ENCODE measurements at regions not wholly inside any gene's neighbourhood (a gene's known extent, or its start where the extent isn't known, plus 50 kb on each side); places are given as distances from the start of the nearest gene placed in this dataset.

- Histone ChIP-seq H3K27me3 (no peaks in the 10 kb centered on the region), H3K9me3 (peaks cover 2% of the 10 kb centered on the region; the same call in 1 of the 2 replicates), H3K36me3 (peaks cover 5% of the 10 kb centered on the region; the same call in 1 of the 2 replicates), H3K4me3 (no peak overlapping the region)
- DNase-seq: no peak
These were observed 521.7 kb upstream of the SPHKAP start for GRCh38 chr2:228703152-228703551.

GRCh38 chr2:228701506-228701905 is 520.0 kb upstream of the SPHKAP start:
- Histone ChIP-seq H3K4me3 (no peak overlapping the region), H3K36me3 (peaks cover 5% of the 10 kb centered on the region; the same call in 1 of the 2 replicates), H3K27me3 (no peaks in the 10 kb centered on the region), H3K9me3 (peaks cover 2% of the 10 kb centered on the region; the same call in 1 of the 2 replicates)
- DNase-seq: no peak

GRCh38 chr2:228700638-228701037 is 519.2 kb upstream of the SPHKAP start:
- H3K9me3 ChIP-seq: peaks cover 4% of the 10 kb centered on the region
- H3K27me3 ChIP-seq: no peaks in the 10 kb centered on the region
- no peak for DNase-seq
- H3K36me3 ChIP-seq: peaks cover 5% of the 10 kb centered on the region; the same call in 1 of the 2 replicates
- no peak overlapping the region for H3K4me3 ChIP-seq

GRCh38 chr2:228699888-228700287 is 518.4 kb upstream of the SPHKAP start:
- DNase-seq: no peak
- no peak overlapping the region for H3K4me3 ChIP-seq
- peaks cover 6% of the 10 kb centered on the region for H3K9me3 ChIP-seq
- no peaks in the 10 kb centered on the region for H3K27me3 ChIP-seq
- H3K36me3 ChIP-seq: peaks cover 5% of the 10 kb centered on the region; the same call in 1 of the 2 replicates

- Histone ChIP-seq H3K4me3 (no peak overlapping the region), H3K9me3 (peaks cover 6% of the 10 kb centered on the region), H3K36me3 (peaks cover 5% of the 10 kb centered on the region; the same call in 1 of the 2 replicates), H3K27me3 (no peaks in the 10 kb centered on the region)
- DNase-seq: no peak
These were observed 517.9 kb upstream of the SPHKAP start for GRCh38 chr2:228699400-228699799.

- Histone ChIP-seq H3K9me3 (peaks cover 6% of the 10 kb centered on the region), H3K4me3 (no peak overlapping the region), H3K27me3 (no peaks in the 10 kb centered on the region), H3K36me3 (peaks cover 5% of the 10 kb centered on the region; the same call in 1 of the 2 replicates)
- no peak for DNase-seq
These were observed 517.5 kb upstream of the SPHKAP start for GRCh38 chr2:228698963-228699362.

GRCh38 chr2:228697456-228697855 is 516.0 kb upstream of the SPHKAP start:
- no peak overlapping the region for H3K4me3 ChIP-seq

GRCh38 chr2:228690681-228691080 is 509.2 kb upstream of the SPHKAP start:
- Histone ChIP-seq H3K27me3 (no peaks in the 10 kb centered on the region), H3K36me3 (no peaks in the 10 kb centered on the region), H3K9me3 (peaks cover 4% of the 10 kb centered on the region; the same call in 1 of the 2 replicates), H3K4me3 (no peak overlapping the region)
- no peak for DNase-seq

More at GRCh38 chr2:228697456-228697855, 516.0 kb upstream of the SPHKAP start:
- Histone ChIP-seq H3K27me3 (no peaks in the 10 kb centered on the region), H3K36me3 (peaks cover 5% of the 10 kb centered on the region; the same call in 1 of the 2 replicates), H3K9me3 (peaks cover 6% of the 10 kb centered on the region)
- DNase-seq: no peak

- peaks cover 4% of the 10 kb centered on the region; the same call in 1 of the 2 replicates for H3K9me3 ChIP-seq
- peak; percentile 14 for DNase-seq
- no peak overlapping the region for H3K4me3 ChIP-seq
- H3K27me3 ChIP-seq: no peaks in the 10 kb centered on the region
- H3K36me3 ChIP-seq: no peaks in the 10 kb centered on the region
These were observed 507.6 kb upstream of the SPHKAP start for GRCh38 chr2:228689053-228689452.

- Histone ChIP-seq H3K27me3 (no peaks in the 10 kb centered on the region), H3K9me3 (peaks cover 4% of the 10 kb centered on the region; the same call in 1 of the 2 replicates), H3K4me3 (no peak overlapping the region), H3K36me3 (no peaks in the 10 kb centered on the region)
- DNase-seq: no peak
These were observed 506.6 kb upstream of the SPHKAP start for GRCh38 chr2:228688007-228688645.

- Histone ChIP-seq H3K36me3 (no peaks in the 10 kb centered on the region), H3K27me3 (no peaks in the 10 kb centered on the region), H3K4me3 (no peak overlapping the region), H3K9me3 (peaks cover 4% of the 10 kb centered on the region; the same call in 1 of the 2 replicates)
- no peak for DNase-seq
These were observed 500.5 kb upstream of the SPHKAP start for GRCh38 chr2:228681979-228682378.

GRCh38 chr2:228681426-228681825 is 499.9 kb upstream of the SPHKAP start:
- DNase-seq: peak; percentile 16
- H3K4me3 ChIP-seq: no peak overlapping the region
- no peaks in the 10 kb centered on the region for H3K27me3 ChIP-seq

GRCh38 chr2:228678110-228678509 is 496.6 kb upstream of the SPHKAP start:
- H3K4me3 ChIP-seq: no peak overlapping the region
- H3K36me3 ChIP-seq: no peaks in the 10 kb centered on the region
- no peaks in the 10 kb centered on the region for H3K27me3 ChIP-seq
- no peaks in the 10 kb centered on the region for H3K9me3 ChIP-seq
- DNase-seq: no peak

More at GRCh38 chr2:228681426-228681825, 499.9 kb upstream of the SPHKAP start:
- Histone ChIP-seq H3K9me3 (peaks cover 4% of the 10 kb centered on the region; the same call in 1 of the 2 replicates), H3K36me3 (no peaks in the 10 kb centered on the region)

GRCh38 chr2:228675646-228676045 is 494.2 kb upstream of the SPHKAP start:
- no peaks in the 10 kb centered on the region for H3K36me3 ChIP-seq
- no peak for DNase-seq
- no peaks in the 10 kb centered on the region; the same call in 1 of the 2 replicates for H3K9me3 ChIP-seq
- no peaks in the 10 kb centered on the region for H3K27me3 ChIP-seq
- no peak overlapping the region for H3K4me3 ChIP-seq

- Histone ChIP-seq H3K4me3 (no peak overlapping the region), H3K27me3 (no peaks in the 10 kb centered on the region), H3K36me3 (no peaks in the 10 kb centered on the region), H3K9me3 (no peaks in the 10 kb centered on the region; the same call in 1 of the 2 replicates)
- DNase-seq: peak; percentile 25
These were observed 493.6 kb upstream of the SPHKAP start for GRCh38 chr2:228675091-228675490.

GRCh38 chr2:228673876-228674554 is 492.5 kb upstream of the SPHKAP start:
- Histone ChIP-seq H3K4me3 (no peak overlapping the region), H3K36me3 (no peaks in the 10 kb centered on the region)

GRCh38 chr2:228669690-228670089 is 488.2 kb upstream of the SPHKAP start:
- Histone ChIP-seq H3K9me3 (no peaks in the 10 kb centered on the region; the same call in 1 of the 2 replicates), H3K4me3 (no peak overlapping the region), H3K27me3 (no peaks in the 10 kb centered on the region), H3K36me3 (no peaks in the 10 kb centered on the region)
- no peak for DNase-seq

More at GRCh38 chr2:228673876-228674554, 492.5 kb upstream of the SPHKAP start:
- H3K27me3 ChIP-seq: no peaks in the 10 kb centered on the region
- no peak for DNase-seq
- H3K9me3 ChIP-seq: no peaks in the 10 kb centered on the region; the same call in 1 of the 2 replicates
